ENCODE measurements at regions not wholly inside any gene's neighbourhood (a gene's known extent, or its start where the extent isn't known, plus 50 kb on each side); places are given as distances from the start of the nearest gene placed in this dataset.

DNA sequence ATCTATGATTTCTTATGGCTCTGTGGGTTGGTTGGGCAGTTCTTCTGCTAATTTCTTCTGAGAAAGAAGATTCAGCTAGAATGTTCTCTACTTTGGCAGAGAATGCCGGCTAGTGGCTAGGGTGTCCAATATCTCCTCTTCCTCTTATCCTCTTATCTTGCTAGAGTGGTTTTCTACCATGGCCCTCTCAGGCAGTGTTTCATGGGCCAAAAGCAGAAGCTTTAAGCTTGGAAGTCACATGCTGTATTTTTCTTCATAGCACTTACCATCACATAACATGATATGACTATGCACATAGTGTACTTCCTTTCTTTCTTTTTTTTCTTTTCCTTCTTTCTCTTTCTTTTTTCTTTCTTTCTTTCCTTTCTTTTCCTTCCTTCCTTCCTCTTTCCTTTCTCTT, 140.0 kb downstream of the ITGB8 start:
- in situ Hi-C loops (cut with MboI; ENCODE audit: low sequenced_read_pairs) = no loop called here
- no peak overlapping the region for H2AK5ac ChIP-seq (ENCODE audit: low read depth, low read length)
- no peaks in the 10 kb centered on the region for H3K79me1 ChIP-seq (ENCODE audit: low read depth in 1 of 2, low read length in 2 of 2)
- BruUV-seq (replicated peaks) = no TSS peak
- WGBS, 2 experiments (ENCODE audit: extremely low coverage in 2 of 2, insufficient read length in 1 of 2) = no CpG with 5 or more reads among the region's 1 CpG
- H2BK5ac ChIP-seq (ENCODE audit: low read depth, low read length, poor library complexity, severe bottlenecking) = no peak overlapping the region
- ChIA-PET CTCF (interaction anchor here (0.7 kb wide), 1 partner anchor 46 kb away, joined by 4 read pairs; no protein-coding TSS in a partner anchor), POLR2A (ENCODE audit: unreplicated experiment) (no interaction called here)
- H3K27ac ChIP-seq (ENCODE audit: insufficient read depth, low read length) = no peak overlapping the region
- H3K14ac ChIP-seq (replicated peaks; ENCODE audit: low read depth, low read length) = no peak overlapping the region
- no peaks in the 10 kb centered on the region for H3K9me1 ChIP-seq (ENCODE audit: insufficient read depth, low read length)
- no peaks in the 10 kb centered on the region for H3K27me3 ChIP-seq (ENCODE audit: control insufficient read depth, insufficient read depth, low read length)
- H3K4me2 ChIP-seq (ENCODE audit: low read depth, low read length) = no peak overlapping the region
- no peak overlapping the region for H2AK9ac ChIP-seq (replicated peaks; ENCODE audit: low read depth, low read length, poor library complexity)
- H4K91ac ChIP-seq (ENCODE audit: insufficient read depth, low read depth, low read length) = no peak overlapping the region
- TF ChIP-seq MXI1 (IDR thresholded peaks at IDR 0.05; ENCODE audit: borderline replicate concordance, low read depth, low read length) = no peak
- no peak for TF ChIP-seq RFX5 (IDR thresholded peaks at IDR 0.05; ENCODE audit: low read depth, low read length)
- TF ChIP-seq, protein P1, sequence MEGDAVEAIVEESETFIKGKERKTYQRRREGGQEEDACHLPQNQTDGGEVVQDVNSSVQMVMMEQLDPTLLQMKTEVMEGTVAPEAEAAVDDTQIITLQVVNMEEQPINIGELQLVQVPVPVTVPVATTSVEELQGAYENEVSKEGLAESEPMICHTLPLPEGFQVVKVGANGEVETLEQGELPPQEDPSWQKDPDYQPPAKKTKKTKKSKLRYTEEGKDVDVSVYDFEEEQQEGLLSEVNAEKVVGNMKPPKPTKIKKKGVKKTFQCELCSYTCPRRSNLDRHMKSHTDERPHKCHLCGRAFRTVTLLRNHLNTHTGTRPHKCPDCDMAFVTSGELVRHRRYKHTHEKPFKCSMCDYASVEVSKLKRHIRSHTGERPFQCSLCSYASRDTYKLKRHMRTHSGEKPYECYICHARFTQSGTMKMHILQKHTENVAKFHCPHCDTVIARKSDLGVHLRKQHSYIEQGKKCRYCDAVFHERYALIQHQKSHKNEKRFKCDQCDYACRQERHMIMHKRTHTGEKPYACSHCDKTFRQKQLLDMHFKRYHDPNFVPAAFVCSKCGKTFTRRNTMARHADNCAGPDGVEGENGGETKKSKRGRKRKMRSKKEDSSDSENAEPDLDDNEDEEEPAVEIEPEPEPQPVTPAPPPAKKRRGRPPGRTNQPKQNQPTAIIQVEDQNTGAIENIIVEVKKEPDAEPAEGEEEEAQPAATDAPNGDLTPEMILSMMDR (conservative IDR thresholded peaks at IDR 0.05; ENCODE audit: low read depth, low read length) = no peak
- TF ChIP-seq FOS (IDR thresholded peaks at IDR 0.05; ENCODE audit: low read depth, low read length) = no peak
- no peak for TF ChIP-seq NFE2L2 (IDR thresholded peaks at IDR 0.05; ENCODE audit: low read depth, low read length)
- TF ChIP-seq BHLHE40 (IDR thresholded peaks at IDR 0.05; ENCODE audit: low read depth, low read length) = no peak
- no peak overlapping the region for H3K23ac ChIP-seq (ENCODE audit: low read depth, low read length)
- H2BK20ac ChIP-seq (ENCODE audit: low read depth, low read length) = no peak overlapping the region
- H3K18ac ChIP-seq (ENCODE audit: low read depth, low read length) = no peak overlapping the region
- H3K9me3 ChIP-seq (ENCODE audit: control insufficient read depth, insufficient read depth, low read length) = no peaks in the 10 kb centered on the region
- no peak overlapping the region for H2BK15ac ChIP-seq (ENCODE audit: low read depth, low read length)
- H2AFZ ChIP-seq (replicated peaks; ENCODE audit: low read length, poor library complexity) = no peak overlapping the region
- H4K5ac ChIP-seq (ENCODE audit: low read depth, low read length) = no peak overlapping the region
- H3K9ac ChIP-seq (ENCODE audit: low read depth, low read length) = no peak overlapping the region
- dilution Hi-C loops (cut with HindIII; ENCODE audit: low sequenced_read_pairs, unreplicated experiment) = no loop called here
- ATAC-seq (ENCODE audit: low read depth) = no peak
- H3K4me1 ChIP-seq (ENCODE audit: control insufficient read depth, insufficient read depth, low read length) = no peaks in the 10 kb centered on the region
- H4K20me1 ChIP-seq (ENCODE audit: insufficient read depth, low read length) = no peaks in the 10 kb centered on the region
- DNase-seq = no peak
- intact Hi-C loops (cut with micrococcal nuclease) = no loop called here
- no peaks in the 10 kb centered on the region for H3K36me3 ChIP-seq (ENCODE audit: control insufficient read depth, insufficient read depth, low read length)
- H2BK120ac ChIP-seq (ENCODE audit: low read depth, low read length) = no peak overlapping the region
- no peak overlapping the region for H3K4me3 ChIP-seq (ENCODE audit: insufficient read depth, low read depth, low read length)
- no peak overlapping the region for H4K8ac ChIP-seq (ENCODE audit: low read depth in 2 of 2, low read length in 2 of 2)
- H3K4ac ChIP-seq (ENCODE audit: low read depth, low read length) = no peak overlapping the region
- H3K56ac ChIP-seq (ENCODE audit: extremely low read depth, insufficient read depth, low read length) = no peak overlapping the region
